Activated B cell treated with CpG ODN at 0.5 μM for 24 hours (primary cell): ENCODE measurements at regions not wholly inside any gene's neighbourhood (a gene's known extent, or its start where the extent isn't known, plus 50 kb on each side); places are given as distances from the start of the nearest gene placed in this dataset.

Experiments
- ATAC-seq: fragments of 200-7000 bp; cut with Tn5 transposase; one replicate; pipeline ENCODE4 v1.10.0; 2021; ENCODE audit warnings: low read depth, mild to moderate bottlenecking, moderate library complexity
- CTCF ChIA-PET: fragments of 350-600 bp; sonication (Branson Sonifier 250); formaldehyde crosslinking; loops from one replicate; lab custom pipeline; 2021; ENCODE audit warnings: antibody characterized with exemption; lab: Charles Lee
- POLR2A ChIA-PET: fragments of 350-600 bp; sonication (Branson Sonifier 250); formaldehyde crosslinking; loops from one replicate; lab custom pipeline; 2021; ENCODE audit warnings: antibody characterized with exemption; lab: Charles Lee
- DNase-seq: peaks from one replicate; pipeline ENCODE4 v3.0.0; 2022
- H3K27ac Mint-ChIP-seq: one replicate; pipeline ENCODE4 v1.8.0; 2020; ENCODE audit warnings: mixed read lengths
- H3K27me3 Mint-ChIP-seq: one replicate; pipeline ENCODE4 v1.8.0; 2021; ENCODE audit warnings: mixed read lengths
- H3K36me3 Mint-ChIP-seq: one replicate; pipeline ENCODE4 v1.8.0; 2021; ENCODE audit warnings: low read depth, mixed read lengths
- H3K4me1 Mint-ChIP-seq: one replicate; pipeline ENCODE4 v1.8.0; 2021; ENCODE audit warnings: mixed read lengths
- H3K4me3 Mint-ChIP-seq: one replicate; pipeline ENCODE4 v1.8.0; 2020; ENCODE audit warnings: mild to moderate bottlenecking, mixed read lengths
- H3K9me3 Mint-ChIP-seq: one replicate; pipeline ENCODE4 v1.8.0; 2020; ENCODE audit warnings: mixed read lengths
- CTCF ChIP-seq: fragments of 200-600 bp; IDR thresholded peaks from one replicate; pipeline ENCODE4 v1.8.0; 2022; ENCODE audit warnings: antibody characterized with exemption, mild to moderate bottlenecking
- intact Hi-C: fragments of 100-400 bp; cut with micrococcal nuclease; formaldehyde crosslinking; loops from one replicate; pipeline ENCODE4 v1.15.1; 2024

- Mint-ChIP-seq H3K9me3 (peaks cover 5% of the 10 kb centered on the region), H3K36me3 (no peaks in the 10 kb centered on the region), H3K4me1 (no peaks in the 10 kb centered on the region), H3K27ac (no peak overlapping the region), H3K27me3 (no peaks in the 10 kb centered on the region), H3K4me3 (no peak overlapping the region)
- ATAC-seq: no peak
- no peak for DNase-seq
- CTCF ChIA-PET: no interaction called here
- TF ChIP-seq CTCF: no peak
- intact Hi-C loops: no loop called here
- POLR2A ChIA-PET: no interaction called here
These were observed 299.6 kb downstream of the FAM170A start for GRCh38 chr5:119928974-119929373.

DNA sequence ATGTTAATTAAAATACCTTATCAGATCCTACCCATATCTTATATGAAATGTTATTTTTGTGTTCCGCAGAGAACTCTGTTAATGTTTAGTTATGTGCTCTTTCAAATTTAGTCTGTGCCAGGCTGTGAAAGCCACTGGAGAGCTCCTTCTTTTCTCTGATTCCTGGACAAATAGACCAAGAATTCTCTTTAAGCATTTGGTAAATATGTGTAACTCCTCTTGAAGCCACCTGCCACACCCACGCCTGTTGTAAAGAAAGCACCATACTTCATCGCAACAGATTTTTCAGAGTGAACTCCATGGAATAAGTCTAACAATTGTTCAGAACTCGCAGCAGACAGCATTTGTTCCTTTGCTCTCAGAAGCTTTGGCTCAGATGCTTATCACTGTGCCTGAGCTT, 301.1 kb downstream of the FAM170A start:
- ChIA-PET POLR2A (no interaction called here), CTCF (no interaction called here)
- Mint-ChIP-seq H3K27me3 (no peaks in the 10 kb centered on the region), H3K9me3 (peaks cover 5% of the 10 kb centered on the region), H3K27ac (no peak overlapping the region), H3K4me3 (no peak overlapping the region), H3K4me1 (no peaks in the 10 kb centered on the region), H3K36me3 (no peaks in the 10 kb centered on the region)
- intact Hi-C loops: no loop called here
- DNase-seq (no peak), ATAC-seq (no peak)
- TF ChIP-seq CTCF: no peak

DNA sequence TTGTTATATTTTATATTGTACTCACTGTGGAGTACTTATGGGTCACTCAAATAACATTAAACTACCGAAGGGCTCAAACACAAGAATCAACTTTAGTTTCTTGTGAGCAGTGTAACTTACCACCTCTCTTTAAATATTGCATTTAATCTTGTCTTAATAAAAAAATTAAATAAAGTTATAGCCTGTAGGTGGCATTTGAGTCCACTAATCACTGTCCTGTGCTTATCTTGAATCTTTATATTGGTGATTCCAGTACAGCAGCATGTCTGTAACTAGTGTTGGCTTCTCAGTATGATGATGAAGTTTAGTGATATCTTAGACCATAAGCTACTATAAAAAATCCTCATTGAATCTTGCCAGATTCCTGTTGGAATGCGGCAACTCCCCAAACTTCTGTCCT, 313.8 kb downstream of the FAM170A start:
- intact Hi-C loops: loop anchor here (10.0 kb wide), 1 partner anchor 862 kb away; no protein-coding TSS in a partner anchor
- H3K27ac Mint-ChIP-seq: no peak overlapping the region
- H3K4me1 Mint-ChIP-seq: no peaks in the 10 kb centered on the region

DNA sequence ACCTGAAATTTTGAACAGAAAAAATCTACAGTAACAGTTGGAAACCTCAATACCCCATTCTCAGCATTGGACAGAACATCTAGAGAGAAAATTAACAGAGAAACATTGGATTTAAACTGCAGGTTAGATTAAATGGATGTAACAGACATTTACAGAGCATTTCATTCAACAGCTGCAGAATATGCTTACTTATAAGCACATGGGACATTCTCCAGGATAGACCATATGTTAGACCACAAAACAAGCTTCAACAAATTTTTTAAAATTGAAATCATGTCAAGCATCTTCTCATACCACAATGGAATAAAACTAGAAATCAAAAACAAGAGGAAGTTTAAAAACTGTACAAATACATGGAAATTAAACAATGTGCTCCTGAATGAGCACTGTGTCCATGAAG, 316.3 kb downstream of the FAM170A start:
- ChIA-PET CTCF (no interaction called here), POLR2A (no interaction called here)
- DNase-seq (no peak), ATAC-seq (no peak)
- H3K27ac Mint-ChIP-seq: no peak overlapping the region
- no peaks in the 10 kb centered on the region for H3K27me3 Mint-ChIP-seq
- H3K9me3 Mint-ChIP-seq: no peaks in the 10 kb centered on the region
- TF ChIP-seq CTCF: no peak
- H3K36me3 Mint-ChIP-seq: no peaks in the 10 kb centered on the region
- intact Hi-C loops: loop anchor here (10.0 kb wide), 1 partner anchor 859 kb away; no protein-coding TSS in a partner anchor
- no peaks in the 10 kb centered on the region for H3K4me1 Mint-ChIP-seq
- H3K4me3 Mint-ChIP-seq: no peak overlapping the region

More for the DNA sequence above, 313.8 kb downstream of the FAM170A start:
- TF ChIP-seq CTCF: no peak
- peaks cover 8% of the 10 kb centered on the region for H3K9me3 Mint-ChIP-seq
- DNase-seq: no peak
- H3K36me3 Mint-ChIP-seq: no peaks in the 10 kb centered on the region
- POLR2A ChIA-PET: no interaction called here
- no peaks in the 10 kb centered on the region for H3K27me3 Mint-ChIP-seq
- ATAC-seq: no peak
- CTCF ChIA-PET: no interaction called here
- H3K4me3 Mint-ChIP-seq: no peak overlapping the region

DNA sequence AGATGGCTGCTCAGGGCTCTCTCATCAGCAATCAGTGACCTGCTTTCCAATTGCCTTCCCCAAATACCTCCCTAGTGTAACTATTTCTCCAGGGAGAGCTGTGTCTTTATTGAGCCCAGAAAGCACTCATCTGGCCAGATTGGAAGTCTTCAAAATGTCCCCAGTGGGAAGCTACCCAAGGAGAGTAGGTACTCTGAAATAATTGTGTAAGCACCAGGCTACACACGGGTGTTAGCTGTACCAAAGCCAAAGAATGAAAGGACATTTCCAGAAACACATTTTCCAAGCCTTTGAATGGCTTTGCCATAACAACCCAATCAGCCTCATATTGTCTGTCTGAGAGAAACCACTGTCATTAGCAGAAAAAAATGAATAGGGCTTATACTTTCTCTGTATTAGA, 318.8 kb downstream of the FAM170A start:
- Mint-ChIP-seq H3K4me3 (no peak overlapping the region), H3K27me3 (no peaks in the 10 kb centered on the region), H3K9me3 (no peaks in the 10 kb centered on the region), H3K4me1 (no peaks in the 10 kb centered on the region), H3K36me3 (no peaks in the 10 kb centered on the region), H3K27ac (no peak overlapping the region)
- ChIA-PET CTCF (no interaction called here), POLR2A (no interaction called here)
- ATAC-seq: no peak
- no peak for DNase-seq
- intact Hi-C loops: loop anchor here (10.0 kb wide), 1 partner anchor 857 kb away; no protein-coding TSS in a partner anchor
- TF ChIP-seq CTCF: no peak
